ENCODE measurements at regions not wholly inside any gene's neighbourhood (a gene's known extent, or its start where the extent isn't known, plus 50 kb on each side); places are given as distances from the start of the nearest gene placed in this dataset.

- Histone ChIP-seq H4K20me1 (replicated peaks; ENCODE audit: control insufficient read depth, extremely low read depth, insufficient read depth, low read length) (no peaks in the 10 kb centered on the region), H3K36me3 (ENCODE audit: control insufficient read depth in 2 of 2, extremely low read depth in 1 of 2, insufficient read depth in 2 of 2, low read length in 2 of 2) (no peaks in the 10 kb centered on the region), H3K4me2 (ENCODE audit: insufficient read depth, low read length) (no peak overlapping the region), H3K4me3 (replicated peaks in 1 of 3; ENCODE audit: insufficient read depth in 1 of 3, low read depth in 1 of 3, low read length in 3 of 3) (no peak overlapping the region), H3K9me3 (replicated peaks; ENCODE audit: control insufficient read depth, insufficient read depth, low read length) (no peaks in the 10 kb centered on the region), H3K4me1 (ENCODE audit: control insufficient read depth, extremely low read depth, insufficient read depth, low read length) (no peaks in the 10 kb centered on the region), H2AFZ (ENCODE audit: low read depth, low read length) (no peak overlapping the region), H3K79me2 (ENCODE audit: control insufficient read depth, insufficient read depth, low read length) (no peaks in the 10 kb centered on the region), H3K27me3 (ENCODE audit: control insufficient read depth in 2 of 2, insufficient read depth in 2 of 2, low read length in 2 of 2) (peaks cover 0 to 1% of the 10 kb centered on the region in 2 experiments), H3K27ac (ENCODE audit: insufficient read depth, low read depth, low read length) (no peak overlapping the region), H3K9me1 (replicated peaks; ENCODE audit: control insufficient read depth, extremely low read depth, insufficient read depth, low read length) (no peaks in the 10 kb centered on the region), H3K9ac (replicated peaks; ENCODE audit: extremely low read depth, insufficient read depth, low read length) (no peak overlapping the region)
- TF ChIP-seq POLR2A (IDR thresholded peaks at IDR 0.05; ENCODE audit: low read depth, low read length), result no peak
- no peak for TF ChIP-seq GATA2 (IDR thresholded peaks at IDR 0.05; ENCODE audit: insufficient read depth, insufficient read length, low read depth, low read length)
- TF ChIP-seq EZH2 (IDR thresholded peaks at IDR 0.05; ENCODE audit: borderline replicate concordance, low read depth, low read length, severe bottlenecking), result no peak
- DNase-seq (ENCODE audit: low read depth, low spot score) (no peak), FAIRE-seq (no peak)
- CTCF ChIA-PET, result no interaction called here
- intact Hi-C loops (cut with micrococcal nuclease), result loop anchor here (10.0 kb wide), 1 partner anchor 2001 kb away; no protein-coding TSS in a partner anchor
- no TSS peak for BruUV-seq (replicated peaks)
- dilution Hi-C loops (cut with MboI; ENCODE audit: extremely low pct_ligation_motif_present, low sequenced_read_pairs), result no loop called here
- POLR2A ChIA-PET, result no interaction called here
These were observed 168.1 kb downstream of the DHX15 start for GRCh38 chr4:24416293-24416692.

GRCh38 chr4:24413311-24413784 is 171.0 kb downstream of the DHX15 start:
- Histone ChIP-seq H3K4me1 (ENCODE audit: control insufficient read depth, extremely low read depth, insufficient read depth, low read length) (no peaks in the 10 kb centered on the region), H3K9ac (replicated peaks; ENCODE audit: extremely low read depth, insufficient read depth, low read length) (no peak overlapping the region), H4K20me1 (replicated peaks; ENCODE audit: control insufficient read depth, extremely low read depth, insufficient read depth, low read length) (no peaks in the 10 kb centered on the region), H3K27ac (ENCODE audit: insufficient read depth, low read depth, low read length) (no peak overlapping the region), H3K9me1 (replicated peaks; ENCODE audit: control insufficient read depth, extremely low read depth, insufficient read depth, low read length) (no peaks in the 10 kb centered on the region), H3K9me3 (replicated peaks; ENCODE audit: control insufficient read depth, insufficient read depth, low read length) (no peaks in the 10 kb centered on the region), H3K4me2 (ENCODE audit: insufficient read depth, low read length) (no peak overlapping the region), H3K4me3 (replicated peaks in 1 of 3; ENCODE audit: insufficient read depth in 1 of 3, low read depth in 1 of 3, low read length in 3 of 3) (no peak overlapping the region), H3K79me2 (ENCODE audit: control insufficient read depth, insufficient read depth, low read length) (no peaks in the 10 kb centered on the region), H2AFZ (ENCODE audit: low read depth, low read length) (no peak overlapping the region), H3K27me3 (ENCODE audit: control insufficient read depth in 2 of 2, insufficient read depth in 2 of 2, low read length in 2 of 2) (no peaks in the 10 kb centered on the region), H3K36me3 (ENCODE audit: control insufficient read depth in 2 of 2, extremely low read depth in 1 of 2, insufficient read depth in 2 of 2, low read length in 2 of 2) (no peaks in the 10 kb centered on the region)
- ChIA-PET CTCF (no interaction called here), POLR2A (no interaction called here)
- no TSS peak for BruUV-seq (replicated peaks)
- dilution Hi-C loops (cut with MboI; ENCODE audit: extremely low pct_ligation_motif_present, low sequenced_read_pairs) (no loop called here), intact Hi-C loops (cut with micrococcal nuclease) (loop anchor here (10.0 kb wide), 1 partner anchor 1999 kb away; no protein-coding TSS in a partner anchor)
- FAIRE-seq (no peak), DNase-seq (ENCODE audit: low read depth, low spot score) (no peak)
- TF ChIP-seq GATA2 (IDR thresholded peaks at IDR 0.05; ENCODE audit: insufficient read depth, insufficient read length, low read depth, low read length) (no peak), MAX (IDR thresholded peaks at IDR 0.05; ENCODE audit: insufficient read depth, insufficient read length) (no peak), FOS (IDR thresholded peaks at IDR 0.05; ENCODE audit: borderline replicate concordance, insufficient read depth, low read length) (no peak)

All from endothelial cell of umbilical vein (primary cell).